Nephron (organoid): ENCODE measurements at regions not wholly inside any gene's neighbourhood (a gene's known extent, or its start where the extent isn't known, plus 50 kb on each side); places are given as distances from the start of the nearest gene placed in this dataset.
"Not testable (repeated sequence)": the region's sequence is repeated elsewhere in the genome, so short reads cannot be mapped to it uniquely, and the experiment has no call there.

Experiments
- H3K27ac Mint-ChIP-seq, 3 experiments: 2 replicates each; pipeline ENCODE4 v1.8.0; 2020; ENCODE audit warnings: mixed read lengths in 3 of 3, mild to moderate bottlenecking in 2 of 3, moderate library complexity in 1 of 3
- H3K27me3 Mint-ChIP-seq: 2 replicates; pipeline ENCODE4 v1.8.0; 2021; ENCODE audit warnings: low read depth, mild to moderate bottlenecking, moderate library complexity, mixed read lengths
- H3K36me3 Mint-ChIP-seq: 2 replicates; pipeline ENCODE4 v1.8.0; 2020; ENCODE audit warnings: low read depth, mixed read lengths
- H3K4me1 Mint-ChIP-seq: 2 replicates; pipeline ENCODE4 v1.8.0; 2020; ENCODE audit warnings: mixed read lengths
- H3K4me3 Mint-ChIP-seq, 3 experiments: 2 replicates each; pipeline ENCODE4 v1.8.0; 2020; ENCODE audit warnings: mild to moderate bottlenecking in 3 of 3, mixed read lengths in 3 of 3, moderate library complexity in 2 of 3
- H3K9me3 Mint-ChIP-seq: 2 replicates; pipeline ENCODE4 v1.8.0; 2020; ENCODE audit warnings: mixed read lengths
- TF ChIP-seq, protein P1 (sequence below), 3 experiments: fragments of 200-600 bp; sonication (generic); IDR thresholded peaks; one replicate each; pipeline ENCODE4 v1.5.0; 2021; ENCODE audit warnings: antibody characterized with exemption in 3 of 3; ENCODE audit not compliant: unreplicated experiment in 3 of 3

DNA sequence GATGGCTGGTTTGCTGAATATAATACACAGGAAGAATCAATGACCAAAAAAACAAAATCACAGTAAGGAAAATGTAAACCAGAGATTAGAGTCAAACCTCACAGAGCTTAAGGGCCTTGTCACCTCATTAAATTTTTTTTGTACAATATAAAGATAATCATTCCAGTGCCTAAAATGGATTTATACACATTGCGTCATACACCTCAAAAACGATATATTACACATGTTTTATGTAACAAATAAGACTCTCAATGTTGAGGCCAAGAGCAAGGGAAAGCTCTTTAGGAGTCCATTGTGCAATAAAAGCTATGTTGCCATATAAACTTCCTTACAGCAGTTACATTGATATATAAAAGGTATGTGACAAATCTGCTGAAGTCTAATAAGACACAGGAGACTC lies 856.7 kb upstream of the SLITRK1 start:
- no peaks in the 10 kb centered on the region for H3K36me3 Mint-ChIP-seq
- H3K4me3 Mint-ChIP-seq = no peak overlapping the region
- H3K27me3 Mint-ChIP-seq = no peaks in the 10 kb centered on the region
- H3K27ac Mint-ChIP-seq = no peak overlapping the region
- TF ChIP-seq, protein P1, sequence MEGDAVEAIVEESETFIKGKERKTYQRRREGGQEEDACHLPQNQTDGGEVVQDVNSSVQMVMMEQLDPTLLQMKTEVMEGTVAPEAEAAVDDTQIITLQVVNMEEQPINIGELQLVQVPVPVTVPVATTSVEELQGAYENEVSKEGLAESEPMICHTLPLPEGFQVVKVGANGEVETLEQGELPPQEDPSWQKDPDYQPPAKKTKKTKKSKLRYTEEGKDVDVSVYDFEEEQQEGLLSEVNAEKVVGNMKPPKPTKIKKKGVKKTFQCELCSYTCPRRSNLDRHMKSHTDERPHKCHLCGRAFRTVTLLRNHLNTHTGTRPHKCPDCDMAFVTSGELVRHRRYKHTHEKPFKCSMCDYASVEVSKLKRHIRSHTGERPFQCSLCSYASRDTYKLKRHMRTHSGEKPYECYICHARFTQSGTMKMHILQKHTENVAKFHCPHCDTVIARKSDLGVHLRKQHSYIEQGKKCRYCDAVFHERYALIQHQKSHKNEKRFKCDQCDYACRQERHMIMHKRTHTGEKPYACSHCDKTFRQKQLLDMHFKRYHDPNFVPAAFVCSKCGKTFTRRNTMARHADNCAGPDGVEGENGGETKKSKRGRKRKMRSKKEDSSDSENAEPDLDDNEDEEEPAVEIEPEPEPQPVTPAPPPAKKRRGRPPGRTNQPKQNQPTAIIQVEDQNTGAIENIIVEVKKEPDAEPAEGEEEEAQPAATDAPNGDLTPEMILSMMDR (IDR thresholded peaks at IDR 0.05; ENCODE audit: unreplicated experiment in 3 of 3) = no peak
- H3K9me3 Mint-ChIP-seq = no peaks in the 10 kb centered on the region
- no peaks in the 10 kb centered on the region for H3K4me1 Mint-ChIP-seq

DNA sequence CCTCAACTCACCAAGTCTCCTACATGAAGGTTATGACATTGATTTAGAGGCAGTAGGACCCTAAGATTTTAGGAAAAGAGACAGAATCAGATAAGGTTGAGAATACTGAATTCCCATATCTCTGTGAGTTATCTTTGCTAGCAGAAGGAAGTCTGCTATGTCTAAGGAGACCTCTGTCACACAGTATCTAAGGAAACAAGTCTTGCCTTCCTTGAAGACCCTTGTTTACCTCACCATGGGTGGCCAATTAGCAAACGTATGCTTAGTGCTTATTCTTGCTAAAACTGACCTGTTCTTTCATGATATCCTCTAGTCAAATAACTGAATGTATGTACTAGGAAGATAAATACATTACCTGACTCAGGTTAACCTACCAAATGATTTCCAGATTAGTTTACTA lies 855.4 kb upstream of the SLITRK1 start:
- H3K9me3 Mint-ChIP-seq = no peaks in the 10 kb centered on the region

DNA sequence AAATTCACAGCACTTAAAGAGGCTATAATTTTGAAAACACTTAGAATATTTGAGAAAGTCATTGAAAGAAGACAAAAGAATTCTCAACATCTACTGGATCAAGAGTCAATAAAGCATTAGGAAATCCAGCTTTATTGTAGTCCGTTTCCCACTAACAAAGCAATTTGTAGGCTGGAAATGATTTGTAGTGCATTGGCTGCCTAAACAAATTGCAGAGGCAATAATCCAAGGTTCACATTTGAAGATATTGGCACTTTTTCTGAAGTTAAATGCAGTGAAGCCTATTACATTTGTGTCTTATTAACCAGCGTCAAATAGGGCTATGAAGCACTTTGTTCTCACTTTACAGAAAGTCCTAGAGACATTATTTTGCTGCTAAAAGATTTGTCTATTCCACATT lies 848.1 kb upstream of the SLITRK1 start:
- H3K27ac Mint-ChIP-seq = no peak overlapping the region
- H3K4me3 Mint-ChIP-seq = no peak overlapping the region
- H3K9me3 Mint-ChIP-seq = no peaks in the 10 kb centered on the region
- TF ChIP-seq, protein P1 (IDR thresholded peaks at IDR 0.05; ENCODE audit: unreplicated experiment in 3 of 3) = no peak
- H3K27me3 Mint-ChIP-seq = no peaks in the 10 kb centered on the region
- H3K4me1 Mint-ChIP-seq = no peaks in the 10 kb centered on the region
- no peaks in the 10 kb centered on the region for H3K36me3 Mint-ChIP-seq

More for the DNA sequence above, 855.4 kb upstream of the SLITRK1 start:
- Mint-ChIP-seq H3K27me3 (no peaks in the 10 kb centered on the region), H3K4me3 (no peak overlapping the region), H3K27ac (no peak overlapping the region), H3K36me3 (no peaks in the 10 kb centered on the region), H3K4me1 (no peaks in the 10 kb centered on the region)
- TF ChIP-seq, protein P1 (IDR thresholded peaks at IDR 0.05; ENCODE audit: unreplicated experiment in 3 of 3) = no peak

DNA sequence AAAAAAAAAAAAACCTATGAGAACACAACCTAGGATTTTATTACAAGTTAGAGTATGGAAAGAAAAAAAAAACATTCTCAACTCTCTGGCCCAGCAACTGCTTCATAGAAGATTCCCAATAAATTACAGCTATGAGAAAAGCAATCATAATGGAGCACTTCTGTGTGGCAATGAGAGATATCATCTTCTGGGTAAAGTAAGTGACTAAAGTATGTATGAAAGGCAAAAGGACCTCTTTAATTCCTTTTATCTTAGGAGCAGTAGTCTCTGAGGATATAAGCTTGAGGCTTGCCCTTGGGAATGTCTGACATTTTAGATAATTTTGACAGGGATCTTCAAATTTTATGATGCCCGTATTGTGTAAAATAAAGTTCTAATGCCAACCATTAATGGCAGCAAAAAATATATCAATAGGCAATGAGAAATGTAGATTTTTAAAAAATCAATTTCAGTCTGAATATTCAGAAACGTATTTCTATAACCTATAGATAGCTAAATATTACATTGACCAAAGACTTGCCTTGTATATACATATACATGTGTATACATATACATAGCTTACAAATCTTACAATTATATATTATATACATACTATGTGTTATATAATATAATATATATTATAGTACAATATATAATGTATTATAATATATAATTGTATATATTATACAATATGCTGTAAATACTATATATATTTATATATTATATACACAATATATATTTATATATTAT lies 823.9 kb upstream of the SLITRK1 start:
- Mint-ChIP-seq H3K27ac (no peak overlapping the region), H3K27me3 (no peaks in the 10 kb centered on the region), H3K4me1 (no peaks in the 10 kb centered on the region), H3K4me3 (no peak overlapping the region), H3K36me3 (no peaks in the 10 kb centered on the region), H3K9me3 (no peaks in the 10 kb centered on the region)
- TF ChIP-seq, protein P1 (IDR thresholded peaks at IDR 0.05; ENCODE audit: unreplicated experiment in 3 of 3) = no peak

DNA sequence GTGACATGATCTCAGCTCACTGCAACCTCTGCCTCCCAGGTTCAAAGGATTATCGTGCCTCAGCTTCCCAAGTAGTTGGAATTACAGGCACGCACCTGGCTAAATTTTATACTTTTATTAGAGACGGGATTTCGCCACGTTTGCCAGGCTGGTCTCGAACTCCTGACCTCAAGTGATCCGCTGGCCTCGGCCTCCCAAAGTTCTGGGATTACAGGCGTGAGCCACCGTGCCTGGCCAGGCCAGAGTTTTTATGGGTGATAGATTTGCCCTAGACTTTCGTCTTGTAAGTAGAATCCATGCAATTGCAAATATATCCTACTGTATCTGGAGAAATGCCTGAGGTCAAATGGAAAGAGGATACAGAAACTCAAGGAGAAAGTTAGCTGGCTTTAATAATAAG lies 819.9 kb upstream of the SLITRK1 start:
- Mint-ChIP-seq H3K9me3 (no peaks in the 10 kb centered on the region), H3K4me1 (no peaks in the 10 kb centered on the region), H3K36me3 (no peaks in the 10 kb centered on the region), H3K27me3 (no peaks in the 10 kb centered on the region), H3K27ac (no peak overlapping the region), H3K4me3 (no peak overlapping the region)
- TF ChIP-seq, protein P1 (IDR thresholded peaks at IDR 0.05; ENCODE audit: unreplicated experiment in 3 of 3) = no peak

DNA sequence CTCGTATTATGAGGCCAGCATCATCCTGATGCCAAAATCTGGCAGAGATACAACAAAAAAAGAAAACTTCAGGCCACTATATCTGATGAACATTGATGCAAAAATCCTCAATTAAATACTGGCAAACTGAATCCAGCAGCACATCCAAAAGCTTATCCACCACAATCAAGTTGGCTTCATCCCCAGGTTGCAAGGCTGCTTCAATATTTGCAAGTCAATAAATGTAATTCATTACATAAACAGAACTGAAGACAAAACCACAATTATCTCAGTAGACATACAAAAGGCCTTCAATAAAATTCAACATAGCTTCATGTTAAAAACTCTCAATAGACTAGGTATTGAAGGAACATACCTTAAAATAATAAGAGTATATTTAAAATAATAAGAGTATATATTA lies 815.3 kb upstream of the SLITRK1 start:
- H3K4me1 Mint-ChIP-seq, H3K36me3 Mint-ChIP-seq, H3K27ac Mint-ChIP-seq, H3K4me3 Mint-ChIP-seq, H3K27me3 Mint-ChIP-seq, H3K9me3 Mint-ChIP-seq: not testable (repeated sequence)
